ENCODE measurements at regions not wholly inside any gene's neighbourhood (a gene's known extent, or its start where the extent isn't known, plus 50 kb on each side); places are given as distances from the start of the nearest gene placed in this dataset.

DNA sequence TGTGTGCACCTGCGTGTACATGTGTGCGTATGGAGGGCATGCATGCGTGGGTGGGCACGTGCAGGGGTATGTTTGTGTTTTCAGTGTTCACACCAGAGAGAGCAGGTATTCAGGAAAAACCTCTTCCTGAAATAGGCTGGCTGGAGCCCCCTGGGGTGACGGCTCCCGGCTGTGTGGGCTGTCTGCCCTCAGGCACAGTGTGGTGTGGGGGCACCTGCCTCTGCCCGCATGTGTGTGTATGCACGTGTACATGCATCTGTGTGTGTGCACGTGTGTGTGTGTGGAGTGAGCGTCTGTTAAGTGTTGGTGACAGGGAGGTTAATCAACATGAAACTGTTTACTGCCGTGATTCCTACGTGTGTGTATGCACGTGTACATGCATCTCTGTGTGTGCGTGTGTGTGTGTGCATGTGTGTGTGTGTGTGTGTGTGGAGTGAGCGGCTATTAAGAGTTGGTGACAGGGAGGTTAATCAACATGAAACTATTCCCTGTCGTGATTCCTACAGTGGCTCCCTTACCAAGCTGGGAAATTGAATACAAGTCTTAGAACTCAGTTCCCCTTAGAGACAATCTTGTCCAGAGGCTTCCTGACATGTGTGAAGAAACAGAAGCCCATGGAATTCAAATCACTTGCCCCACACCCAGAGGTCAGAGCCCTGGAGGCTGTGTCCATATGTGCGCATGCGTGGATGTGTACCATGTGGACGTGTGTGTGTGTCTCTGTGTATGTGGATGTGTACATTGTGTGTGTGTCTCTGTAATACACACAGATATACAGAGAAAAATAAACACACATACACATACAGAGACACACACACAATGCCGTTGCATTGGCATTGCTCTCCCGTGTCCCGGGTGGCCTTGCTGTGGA, 372.4 kb upstream of the IRX4 start:
- Histone ChIP-seq H3K79me2 (ENCODE audit: insufficient read depth, low read length) (no peaks in the 10 kb centered on the region), H3K9ac (ENCODE audit: low read depth, low read length, poor library complexity, severe bottlenecking) (no peak overlapping the region), H3K9me2 (replicated peaks; ENCODE audit: low read depth, low read length) (no peaks in the 10 kb centered on the region), H3K4me1 (ENCODE audit: insufficient read depth, low read length, poor library complexity, severe bottlenecking) (no peaks in the 10 kb centered on the region), H2AFZ (ENCODE audit: low read length) (no peak overlapping the region), H4K20me1 (ENCODE audit: insufficient read depth, low read length, poor library complexity, severe bottlenecking) (no peaks in the 10 kb centered on the region), H3K4me3 (ENCODE audit: low read length, poor library complexity, severe bottlenecking) (no peak overlapping the region), H3K27me3 (ENCODE audit: insufficient read depth, low read length, poor library complexity, severe bottlenecking) (no peaks in the 10 kb centered on the region), H3F3A (ENCODE audit: low read depth) (no peaks in the 10 kb centered on the region), H3K4me2 (ENCODE audit: low read depth, low read length, poor library complexity, severe bottlenecking) (no peak overlapping the region), H3K36me3 (ENCODE audit: insufficient read depth, low read length) (no peaks in the 10 kb centered on the region), H3K9me3 (ENCODE audit: insufficient read depth, low read depth, low read length) (no peaks in the 10 kb centered on the region; the same call in 1 of the 2 replicates)
- TF ChIP-seq, protein P1, sequence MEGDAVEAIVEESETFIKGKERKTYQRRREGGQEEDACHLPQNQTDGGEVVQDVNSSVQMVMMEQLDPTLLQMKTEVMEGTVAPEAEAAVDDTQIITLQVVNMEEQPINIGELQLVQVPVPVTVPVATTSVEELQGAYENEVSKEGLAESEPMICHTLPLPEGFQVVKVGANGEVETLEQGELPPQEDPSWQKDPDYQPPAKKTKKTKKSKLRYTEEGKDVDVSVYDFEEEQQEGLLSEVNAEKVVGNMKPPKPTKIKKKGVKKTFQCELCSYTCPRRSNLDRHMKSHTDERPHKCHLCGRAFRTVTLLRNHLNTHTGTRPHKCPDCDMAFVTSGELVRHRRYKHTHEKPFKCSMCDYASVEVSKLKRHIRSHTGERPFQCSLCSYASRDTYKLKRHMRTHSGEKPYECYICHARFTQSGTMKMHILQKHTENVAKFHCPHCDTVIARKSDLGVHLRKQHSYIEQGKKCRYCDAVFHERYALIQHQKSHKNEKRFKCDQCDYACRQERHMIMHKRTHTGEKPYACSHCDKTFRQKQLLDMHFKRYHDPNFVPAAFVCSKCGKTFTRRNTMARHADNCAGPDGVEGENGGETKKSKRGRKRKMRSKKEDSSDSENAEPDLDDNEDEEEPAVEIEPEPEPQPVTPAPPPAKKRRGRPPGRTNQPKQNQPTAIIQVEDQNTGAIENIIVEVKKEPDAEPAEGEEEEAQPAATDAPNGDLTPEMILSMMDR (conservative IDR thresholded peaks at IDR 0.05; ENCODE audit: low read length), result no peak
- no peak for TF ChIP-seq EZH2phosphoT487 (IDR thresholded peaks at IDR 0.05; ENCODE audit: borderline replicate concordance)

DNA sequence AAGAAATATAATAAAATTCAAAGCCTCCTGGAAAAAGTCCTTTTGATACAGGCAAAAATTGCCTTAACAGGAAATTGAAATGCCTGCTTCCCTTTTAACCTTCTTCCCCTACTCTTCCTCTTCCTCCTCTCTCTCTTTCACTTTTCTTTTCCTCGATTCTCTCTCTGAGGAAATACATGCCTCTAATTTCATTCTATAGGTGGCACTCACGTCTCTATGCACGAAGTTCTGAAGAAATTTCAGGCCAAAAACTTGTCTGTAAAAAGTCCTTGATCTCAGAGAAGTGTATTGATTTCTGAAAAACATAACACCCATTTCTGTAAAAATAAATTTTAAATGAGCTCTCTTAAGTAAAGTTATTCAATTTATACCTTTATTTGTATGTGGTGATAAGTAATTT, 371.7 kb upstream of the IRX4 start:
- Histone ChIP-seq H3K9ac (ENCODE audit: low read depth, low read length, poor library complexity, severe bottlenecking) (no peak overlapping the region), H3K4me1 (ENCODE audit: insufficient read depth, low read length, poor library complexity, severe bottlenecking) (no peaks in the 10 kb centered on the region), H3K27me3 (ENCODE audit: insufficient read depth, low read length, poor library complexity, severe bottlenecking) (no peaks in the 10 kb centered on the region)

DNA sequence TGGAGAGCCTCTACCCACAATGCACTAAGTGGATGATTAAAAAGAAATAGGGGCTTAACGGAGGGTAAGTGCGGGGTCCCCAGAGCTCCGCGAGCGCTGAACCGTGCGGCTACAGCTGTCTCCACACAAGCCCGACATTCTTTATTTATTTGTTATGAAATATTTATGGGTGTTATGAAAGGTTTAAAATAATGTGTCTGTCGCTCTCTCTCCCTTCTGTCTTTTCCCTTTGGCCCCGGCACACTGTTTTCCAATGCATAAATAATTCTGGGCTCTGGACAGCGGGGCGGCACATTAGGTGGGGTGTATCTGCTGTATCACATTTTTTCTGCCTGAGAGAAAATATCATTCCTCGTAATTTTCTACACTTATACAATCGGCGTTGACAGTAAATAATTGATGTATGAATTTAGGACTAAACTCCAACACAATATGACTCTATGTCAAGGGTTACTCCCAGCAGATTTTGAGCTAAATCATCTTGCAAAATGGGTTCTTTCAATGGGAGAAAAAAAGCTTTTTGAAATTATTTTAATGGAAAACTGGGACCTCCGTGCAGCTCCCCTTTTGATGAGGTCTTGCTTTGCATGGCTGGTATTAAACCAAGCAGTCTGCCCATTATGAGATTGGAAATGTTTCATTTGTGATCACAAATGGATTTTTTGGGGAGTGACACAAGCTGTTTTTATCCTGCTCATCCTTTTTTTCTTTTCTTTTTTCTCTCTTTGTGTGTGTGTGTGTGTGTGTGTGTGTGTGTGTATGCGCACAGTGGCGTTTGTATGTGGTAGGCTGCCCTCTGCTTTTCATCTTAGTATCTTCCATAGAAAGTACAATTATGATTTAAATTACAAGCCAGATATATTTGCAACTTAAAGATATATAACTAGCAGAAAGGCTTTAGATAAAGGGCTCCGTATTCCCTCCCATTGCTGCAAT, 370.6 kb upstream of the IRX4 start:
- Histone ChIP-seq H3K9me2 (replicated peaks; ENCODE audit: low read depth, low read length) (no peaks in the 10 kb centered on the region), H3K79me2 (ENCODE audit: insufficient read depth, low read length) (no peaks in the 10 kb centered on the region), H3K4me1 (ENCODE audit: insufficient read depth, low read length, poor library complexity, severe bottlenecking) (no peaks in the 10 kb centered on the region), H4K20me1 (ENCODE audit: insufficient read depth, low read length, poor library complexity, severe bottlenecking) (no peaks in the 10 kb centered on the region), H3K9me3 (ENCODE audit: insufficient read depth, low read depth, low read length) (no peaks in the 10 kb centered on the region), H3F3A (ENCODE audit: low read depth) (no peaks in the 10 kb centered on the region), H3K36me3 (ENCODE audit: insufficient read depth, low read length) (no peaks in the 10 kb centered on the region), H3K9ac (ENCODE audit: low read depth, low read length, poor library complexity, severe bottlenecking) (no peak overlapping the region), H3K27me3 (ENCODE audit: insufficient read depth, low read length, poor library complexity, severe bottlenecking) (no peaks in the 10 kb centered on the region), H3K4me3 (ENCODE audit: low read length, poor library complexity, severe bottlenecking) (no peak overlapping the region), H3K4me2 (ENCODE audit: low read depth, low read length, poor library complexity, severe bottlenecking) (no peak overlapping the region), H2AFZ (ENCODE audit: low read length) (no peak overlapping the region)
- TF ChIP-seq, protein P1 (conservative IDR thresholded peaks at IDR 0.05; ENCODE audit: low read length), result no peak
- no peak for TF ChIP-seq EZH2phosphoT487 (IDR thresholded peaks at IDR 0.05; ENCODE audit: borderline replicate concordance)

More for the DNA sequence above, 371.7 kb upstream of the IRX4 start:
- H3K4me2 ChIP-seq (ENCODE audit: low read depth, low read length, poor library complexity, severe bottlenecking), result no peak overlapping the region
- H3K9me3 ChIP-seq (ENCODE audit: insufficient read depth, low read depth, low read length), result no peaks in the 10 kb centered on the region; the same call in 1 of the 2 replicates
- H4K20me1 ChIP-seq (ENCODE audit: insufficient read depth, low read length, poor library complexity, severe bottlenecking), result no peaks in the 10 kb centered on the region
- no peaks in the 10 kb centered on the region for H3K79me2 ChIP-seq (ENCODE audit: insufficient read depth, low read length)
- H2AFZ ChIP-seq (ENCODE audit: low read length), result no peak overlapping the region
- no peaks in the 10 kb centered on the region for H3K36me3 ChIP-seq (ENCODE audit: insufficient read depth, low read length)
- TF ChIP-seq, protein P1 (conservative IDR thresholded peaks at IDR 0.05; ENCODE audit: low read length), result no peak
- no peak for TF ChIP-seq EZH2phosphoT487 (IDR thresholded peaks at IDR 0.05; ENCODE audit: borderline replicate concordance)
- H3F3A ChIP-seq (ENCODE audit: low read depth), result no peaks in the 10 kb centered on the region
- no peaks in the 10 kb centered on the region for H3K9me2 ChIP-seq (replicated peaks; ENCODE audit: low read depth, low read length)
- no peak overlapping the region for H3K4me3 ChIP-seq (ENCODE audit: low read length, poor library complexity, severe bottlenecking)

Data from Loucy (cell line).